ENCODE measurements at regions not wholly inside any gene's neighbourhood (a gene's known extent, or its start where the extent isn't known, plus 50 kb on each side); places are given as distances from the start of the nearest gene placed in this dataset.
A peak's percentile ranks its signal among the peaks of the same experiment; 100 is the strongest.

DNA sequence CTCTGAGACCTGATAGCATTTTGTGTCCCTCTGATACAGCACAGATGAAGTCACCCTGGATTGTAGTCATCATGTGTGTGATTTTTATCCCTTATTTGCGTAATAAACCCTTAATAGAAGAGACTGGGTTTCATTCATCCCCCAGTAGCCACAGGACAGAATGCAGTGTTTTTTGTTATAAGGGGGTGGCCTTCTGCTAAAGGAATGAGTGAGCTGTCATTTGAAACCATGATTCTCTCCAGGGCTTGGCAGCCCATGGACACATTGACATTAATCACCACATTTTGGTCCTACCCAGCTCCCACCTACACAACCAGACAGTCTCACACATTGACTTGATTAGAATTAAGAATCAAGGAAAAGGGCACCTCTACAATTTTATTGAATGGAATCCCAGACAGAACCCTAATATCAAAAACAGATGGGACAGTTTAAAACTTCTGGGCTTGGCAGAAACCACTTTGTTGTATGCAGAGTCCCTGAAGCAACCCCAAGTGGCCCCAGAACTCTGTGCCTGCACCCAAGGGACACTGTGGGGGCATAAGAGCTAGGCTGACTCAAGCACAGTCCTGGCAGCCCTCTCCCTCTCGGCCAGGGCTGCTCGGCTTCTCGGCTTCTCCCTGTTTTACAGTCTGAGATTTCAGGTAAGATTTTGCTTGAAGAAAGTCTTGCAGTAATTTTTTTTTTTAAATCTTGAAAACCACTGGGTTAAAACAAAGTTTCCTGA lies 254.0 kb upstream of the SLC14A2 start:
- H3K4me2 ChIP-seq (ENCODE audit: insufficient read depth, low read length, poor library complexity, severe bottlenecking): no peak overlapping the region
- H4K91ac ChIP-seq (ENCODE audit: low read depth, low read length, poor library complexity): no peak overlapping the region
- peaks cover 0 to 1% of the 10 kb centered on the region in 2 donors for H3K36me3 ChIP-seq (replicated peaks in 1 of 2; ENCODE audit: control insufficient read depth in 2 of 2, insufficient read depth in 2 of 2, low read length in 2 of 2)
- no peak overlapping the region for H3K27ac ChIP-seq (replicated peaks; ENCODE audit: low read length)
- H3K79me1 ChIP-seq (ENCODE audit: low read depth, low read length): no peaks in the 10 kb centered on the region
- H3K14ac ChIP-seq (ENCODE audit: low read length): no peak overlapping the region
- H2AK5ac ChIP-seq (ENCODE audit: low read depth, low read length): no peak overlapping the region
- no peak for DNase-seq (ENCODE audit: low spot score)
- H2BK15ac ChIP-seq (ENCODE audit: low read length): no peak overlapping the region
- no peak overlapping the region for H3K18ac ChIP-seq (ENCODE audit: low read length)
- no peak overlapping the region for H2BK120ac ChIP-seq (ENCODE audit: low read depth, low read length)
- no peak overlapping the region for H2BK5ac ChIP-seq (ENCODE audit: low read length)
- H4K8ac ChIP-seq (ENCODE audit: low read depth, low read length): no peak overlapping the region
- no peak overlapping the region for H3K9ac ChIP-seq (ENCODE audit: low read depth, low read length, poor library complexity)
- WGBS, 2 donors (ENCODE audit: extremely low coverage in 2 of 2, insufficient read length in 2 of 2, insufficient replicate concordance in 1 of 2): no CpG with 5 or more reads among the region's 4 CpGs
- H3K9me3 ChIP-seq (replicated peaks in 1 of 2; ENCODE audit: control insufficient read depth in 2 of 2, insufficient read depth in 1 of 2, low read depth in 1 of 2, low read length in 2 of 2): no peaks in the 10 kb centered on the region
- H3K4me1 ChIP-seq (ENCODE audit: control insufficient read depth in 2 of 2, insufficient read depth in 1 of 2, low read depth in 1 of 2, low read length in 2 of 2): peaks cover 0 to 7% of the 10 kb centered on the region in 2 donors
- H2AFZ ChIP-seq (ENCODE audit: low read length): no peak overlapping the region
- no peak overlapping the region for H3K4me3 ChIP-seq (ENCODE audit: low read length in 2 of 2)
- H3K4ac ChIP-seq (ENCODE audit: low read length): no peak overlapping the region
- no peak overlapping the region for H2BK12ac ChIP-seq (ENCODE audit: low read length)
- no peak overlapping the region for H3K23ac ChIP-seq (ENCODE audit: low read depth, low read length, poor library complexity)
- no peaks in the 10 kb centered on the region for H3K27me3 ChIP-seq (ENCODE audit: control insufficient read depth in 3 of 3, insufficient read depth in 3 of 3, low read depth in 1 of 3, low read length in 3 of 3)

DNA sequence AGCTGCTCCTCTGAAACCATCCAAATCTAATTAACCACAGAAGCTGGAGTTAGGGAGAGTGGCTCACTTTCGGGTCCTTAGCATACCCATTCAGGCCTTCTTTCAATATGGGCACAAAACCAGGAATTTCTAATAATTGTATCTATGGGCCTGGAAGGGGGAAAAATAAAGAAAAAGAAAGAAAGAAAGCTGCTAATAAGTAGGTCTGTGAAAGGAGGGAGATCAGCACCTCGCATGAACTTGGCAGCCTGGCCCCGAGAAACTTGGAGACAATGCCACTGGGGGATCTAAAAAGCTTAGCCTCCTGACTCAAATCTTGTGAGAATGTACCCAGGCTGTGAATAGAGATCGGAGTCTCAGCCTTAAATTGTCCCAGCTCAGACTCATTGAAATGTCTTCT lies 252.1 kb upstream of the SLC14A2 start:
- peaks cover 0 to 7% of the 10 kb centered on the region in 2 donors for H3K4me1 ChIP-seq (ENCODE audit: control insufficient read depth in 2 of 2, insufficient read depth in 1 of 2, low read depth in 1 of 2, low read length in 2 of 2)
- H3K4me2 ChIP-seq (ENCODE audit: insufficient read depth, low read length, poor library complexity, severe bottlenecking): no peak overlapping the region
- H3K9ac ChIP-seq (ENCODE audit: low read depth, low read length, poor library complexity): no peak overlapping the region
- peaks cover 0 to 1% of the 10 kb centered on the region in 2 donors for H3K36me3 ChIP-seq (replicated peaks in 1 of 2; ENCODE audit: control insufficient read depth in 2 of 2, insufficient read depth in 2 of 2, low read length in 2 of 2)
- no peak overlapping the region for H4K91ac ChIP-seq (ENCODE audit: low read depth, low read length, poor library complexity)
- H2BK5ac ChIP-seq (ENCODE audit: low read length): no peak overlapping the region
- no peaks in the 10 kb centered on the region for H3K27me3 ChIP-seq (ENCODE audit: control insufficient read depth in 3 of 3, insufficient read depth in 3 of 3, low read depth in 1 of 3, low read length in 3 of 3)
- no peak overlapping the region for H2BK12ac ChIP-seq (ENCODE audit: low read length)
- H2AK5ac ChIP-seq (ENCODE audit: low read depth, low read length): no peak overlapping the region
- no peak overlapping the region for H3K27ac ChIP-seq (replicated peaks; ENCODE audit: low read length)
- no peaks in the 10 kb centered on the region for H3K79me1 ChIP-seq (ENCODE audit: low read depth, low read length)
- no peak overlapping the region for H2BK15ac ChIP-seq (ENCODE audit: low read length)
- H3K23ac ChIP-seq (ENCODE audit: low read depth, low read length, poor library complexity): no peak overlapping the region
- H3K4ac ChIP-seq (ENCODE audit: low read length): no peak overlapping the region
- DNase-seq (ENCODE audit: low spot score): no peak
- no peak overlapping the region for H3K18ac ChIP-seq (ENCODE audit: low read length)
- H2AFZ ChIP-seq (ENCODE audit: low read length): no peak overlapping the region
- no peak overlapping the region for H3K4me3 ChIP-seq (ENCODE audit: low read length in 2 of 2)
- H2BK120ac ChIP-seq (ENCODE audit: low read depth, low read length): no peak overlapping the region
- no CpG with 5 or more reads among the region's 4 CpGs for WGBS, 2 donors (ENCODE audit: extremely low coverage in 2 of 2, insufficient read length in 2 of 2, insufficient replicate concordance in 1 of 2)
- no peak overlapping the region for H3K14ac ChIP-seq (ENCODE audit: low read length)
- no peak overlapping the region for H4K8ac ChIP-seq (ENCODE audit: low read depth, low read length)
- H3K9me3 ChIP-seq (replicated peaks in 1 of 2; ENCODE audit: control insufficient read depth in 2 of 2, insufficient read depth in 1 of 2, low read depth in 1 of 2, low read length in 2 of 2): no peaks in the 10 kb centered on the region

DNA sequence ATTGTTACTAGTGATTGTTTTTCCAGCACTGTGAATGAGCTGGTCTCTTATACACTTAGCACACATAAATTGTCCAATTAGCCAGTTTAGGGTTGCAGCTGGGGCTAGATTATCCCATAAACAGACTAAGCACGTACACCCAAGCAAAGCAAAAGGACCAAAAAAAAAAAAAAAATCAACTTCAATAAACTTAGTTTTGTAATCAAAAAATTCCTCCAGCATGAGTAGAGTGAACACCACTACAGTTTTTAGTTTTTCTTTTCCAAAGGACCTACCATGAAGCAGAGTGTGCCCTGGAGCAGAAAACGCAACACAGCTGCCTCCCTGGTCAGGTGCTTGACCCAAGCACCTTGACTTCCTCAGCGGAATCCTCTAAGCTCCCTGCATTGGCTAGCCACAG lies 249.4 kb upstream of the SLC14A2 start:
- Histone ChIP-seq H2AK5ac (ENCODE audit: low read depth, low read length) (no peak overlapping the region), H3K9me3 (replicated peaks in 1 of 2; ENCODE audit: control insufficient read depth in 2 of 2, insufficient read depth in 1 of 2, low read depth in 1 of 2, low read length in 2 of 2) (no peaks in the 10 kb centered on the region), H2BK120ac (ENCODE audit: low read depth, low read length) (no peak overlapping the region), H2BK5ac (ENCODE audit: low read length) (no peak overlapping the region), H3K79me1 (ENCODE audit: low read depth, low read length) (no peaks in the 10 kb centered on the region), H3K9ac (ENCODE audit: low read depth, low read length, poor library complexity) (no peak overlapping the region), H3K27ac (replicated peaks; ENCODE audit: low read length) (no peak overlapping the region), H3K36me3 (replicated peaks in 1 of 2; ENCODE audit: control insufficient read depth in 2 of 2, insufficient read depth in 2 of 2, low read length in 2 of 2) (peaks cover 0 to 1% of the 10 kb centered on the region in 2 donors), H3K18ac (ENCODE audit: low read length) (no peak overlapping the region), H4K91ac (ENCODE audit: low read depth, low read length, poor library complexity) (no peak overlapping the region), H2BK15ac (ENCODE audit: low read length) (no peak overlapping the region), H3K27me3 (ENCODE audit: control insufficient read depth in 3 of 3, insufficient read depth in 3 of 3, low read depth in 1 of 3, low read length in 3 of 3) (no peaks in the 10 kb centered on the region), H3K4me2 (ENCODE audit: insufficient read depth, low read length, poor library complexity, severe bottlenecking) (no peak overlapping the region), H2AFZ (ENCODE audit: low read length) (no peak overlapping the region), H3K4ac (ENCODE audit: low read length) (no peak overlapping the region), H3K14ac (ENCODE audit: low read length) (no peak overlapping the region), H3K4me3 (ENCODE audit: low read length in 2 of 2) (no peak overlapping the region), H2BK12ac (ENCODE audit: low read length) (no peak overlapping the region), H4K8ac (ENCODE audit: low read depth, low read length) (no peak overlapping the region), H3K23ac (ENCODE audit: low read depth, low read length, poor library complexity) (no peak overlapping the region), H3K4me1 (ENCODE audit: control insufficient read depth in 2 of 2, insufficient read depth in 1 of 2, low read depth in 1 of 2, low read length in 2 of 2) (peaks cover 7 to 9% of the 10 kb centered on the region in 2 donors)
- no peak for DNase-seq (ENCODE audit: low spot score)
- WGBS, 2 donors (ENCODE audit: extremely low coverage in 2 of 2, insufficient read length in 2 of 2, insufficient replicate concordance in 1 of 2): no CpG with 5 or more reads among the region's 3 CpGs

DNA sequence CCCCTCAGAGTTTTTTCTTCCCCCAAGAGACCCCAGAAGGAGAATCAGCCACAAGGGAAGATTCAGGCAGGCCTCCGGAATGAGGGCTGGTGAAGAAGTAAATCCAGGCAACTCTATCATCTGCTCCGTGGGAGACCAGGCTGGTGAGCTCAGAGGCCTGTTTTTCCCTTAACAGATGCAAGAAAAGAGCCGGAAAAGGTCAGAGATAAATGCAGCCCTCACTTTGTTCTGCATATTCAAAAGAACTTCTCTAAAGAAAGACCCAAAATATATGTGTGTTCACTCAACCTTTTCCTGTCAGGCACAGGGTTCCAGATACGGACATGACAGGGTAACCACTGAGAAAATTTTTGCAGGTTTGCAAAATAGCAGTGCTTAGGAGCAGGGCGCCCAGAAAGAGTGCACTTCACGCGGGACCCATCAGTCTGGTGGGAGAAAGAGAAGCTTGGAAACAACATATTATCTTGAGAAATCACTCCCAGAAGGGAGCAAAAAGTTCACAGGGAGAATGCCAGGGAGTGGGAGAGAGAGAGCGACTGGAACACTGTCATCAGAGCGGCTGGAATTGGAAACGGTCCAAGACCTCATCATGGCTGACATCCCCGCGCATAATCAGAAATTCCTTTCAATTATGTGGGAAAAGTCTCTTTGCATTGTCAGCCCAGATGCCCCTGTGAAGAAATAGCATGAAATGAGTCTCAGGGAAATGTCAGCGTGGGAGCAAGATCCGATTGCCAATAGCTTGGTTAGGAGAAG lies 244.8 kb upstream of the SLC14A2 start:
- DNase-seq (ENCODE audit: low spot score): no peak
- Histone ChIP-seq H4K8ac (ENCODE audit: low read depth, low read length) (no peak overlapping the region), H2AK5ac (ENCODE audit: low read depth, low read length) (no peak overlapping the region), H3K23ac (ENCODE audit: low read depth, low read length, poor library complexity) (no peak overlapping the region), H2BK120ac (ENCODE audit: low read depth, low read length) (no peak overlapping the region), H3K18ac (ENCODE audit: low read length) (no peak overlapping the region), H2BK15ac (ENCODE audit: low read length) (no peak overlapping the region), H3K4me3 (ENCODE audit: low read length in 2 of 2) (peak overlapping the region in 1 of 2 donors; percentile 8), H2BK12ac (ENCODE audit: low read length) (no peak overlapping the region), H3K27ac (replicated peaks; ENCODE audit: low read length) (no peak overlapping the region), H3K4me1 (ENCODE audit: control insufficient read depth in 2 of 2, insufficient read depth in 1 of 2, low read depth in 1 of 2, low read length in 2 of 2) (peaks cover 0 to 11% of the 10 kb centered on the region in 2 donors), H3K36me3 (replicated peaks in 1 of 2; ENCODE audit: control insufficient read depth in 2 of 2, insufficient read depth in 2 of 2, low read length in 2 of 2) (peaks cover 0 to 1% of the 10 kb centered on the region in 2 donors), H4K91ac (ENCODE audit: low read depth, low read length, poor library complexity) (no peak overlapping the region), H3K4me2 (ENCODE audit: insufficient read depth, low read length, poor library complexity, severe bottlenecking) (no peak overlapping the region), H2BK5ac (ENCODE audit: low read length) (no peak overlapping the region), H3K14ac (ENCODE audit: low read length) (no peak overlapping the region), H3K4ac (ENCODE audit: low read length) (no peak overlapping the region), H3K9me3 (replicated peaks in 1 of 2; ENCODE audit: control insufficient read depth in 2 of 2, insufficient read depth in 1 of 2, low read depth in 1 of 2, low read length in 2 of 2) (no peaks in the 10 kb centered on the region), H3K27me3 (ENCODE audit: control insufficient read depth in 3 of 3, insufficient read depth in 3 of 3, low read depth in 1 of 3, low read length in 3 of 3) (no peaks in the 10 kb centered on the region), H3K79me1 (ENCODE audit: low read depth, low read length) (no peaks in the 10 kb centered on the region), H3K9ac (ENCODE audit: low read depth, low read length, poor library complexity) (no peak overlapping the region), H2AFZ (ENCODE audit: low read length) (peak overlapping the region; percentile 88)
- no CpG with 5 or more reads among the region's 14 CpGs for WGBS, 2 donors (ENCODE audit: extremely low coverage in 2 of 2, insufficient read length in 2 of 2, insufficient replicate concordance in 1 of 2)
